ENCODE measurements at regions not wholly inside any gene's neighbourhood (a gene's known extent, or its start where the extent isn't known, plus 50 kb on each side); places are given as distances from the start of the nearest gene placed in this dataset.

DNA sequence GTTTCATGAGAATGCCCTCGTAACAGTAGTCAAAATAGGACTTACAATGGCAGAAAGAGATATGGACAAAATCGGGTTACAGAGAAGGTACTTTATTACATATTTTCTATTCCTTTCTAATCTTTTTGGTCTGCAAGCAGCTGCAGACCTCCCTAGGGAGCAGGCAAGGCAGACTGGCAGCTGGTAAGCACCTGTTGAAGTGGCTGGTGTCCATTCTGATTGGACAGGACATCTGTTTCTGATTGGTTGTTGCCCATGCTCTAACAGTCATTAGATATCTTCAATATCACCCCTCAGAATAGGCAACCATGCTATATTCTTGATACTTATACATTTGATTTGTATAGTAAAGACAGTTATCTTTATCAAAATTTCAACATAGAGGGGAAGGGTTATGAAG lies 606.3 kb downstream of the KCNJ2 start (continued):
- TF ChIP-seq KDM1A (IDR thresholded peaks at IDR 0.05; ENCODE audit: borderline replicate concordance, low read length) = no peak
- no peak for TF ChIP-seq JUN (IDR thresholded peaks at IDR 0.05; ENCODE audit: low read depth, low read length)
- no peak for TF ChIP-seq SP1 (IDR thresholded peaks at IDR 0.05; ENCODE audit: low read depth, low read length)
- no peak for TF ChIP-seq SIX5 (IDR thresholded peaks at IDR 0.05; ENCODE audit: low read depth, low read length)
